NCI-H2196 (cell line): ENCODE measurements at regions not wholly inside any gene's neighbourhood (a gene's known extent, or its start where the extent isn't known, plus 50 kb on each side); places are given as distances from the start of the nearest gene placed in this dataset.
A peak's percentile ranks its signal among the peaks of the same experiment; 100 is the strongest.

Source experiments
- DNase-seq: peaks from one replicate; lab custom pipeline; 2025; ENCODE audit not compliant: unreplicated experiment; lab: John Stamatoyannopoulos, UW

DNA sequence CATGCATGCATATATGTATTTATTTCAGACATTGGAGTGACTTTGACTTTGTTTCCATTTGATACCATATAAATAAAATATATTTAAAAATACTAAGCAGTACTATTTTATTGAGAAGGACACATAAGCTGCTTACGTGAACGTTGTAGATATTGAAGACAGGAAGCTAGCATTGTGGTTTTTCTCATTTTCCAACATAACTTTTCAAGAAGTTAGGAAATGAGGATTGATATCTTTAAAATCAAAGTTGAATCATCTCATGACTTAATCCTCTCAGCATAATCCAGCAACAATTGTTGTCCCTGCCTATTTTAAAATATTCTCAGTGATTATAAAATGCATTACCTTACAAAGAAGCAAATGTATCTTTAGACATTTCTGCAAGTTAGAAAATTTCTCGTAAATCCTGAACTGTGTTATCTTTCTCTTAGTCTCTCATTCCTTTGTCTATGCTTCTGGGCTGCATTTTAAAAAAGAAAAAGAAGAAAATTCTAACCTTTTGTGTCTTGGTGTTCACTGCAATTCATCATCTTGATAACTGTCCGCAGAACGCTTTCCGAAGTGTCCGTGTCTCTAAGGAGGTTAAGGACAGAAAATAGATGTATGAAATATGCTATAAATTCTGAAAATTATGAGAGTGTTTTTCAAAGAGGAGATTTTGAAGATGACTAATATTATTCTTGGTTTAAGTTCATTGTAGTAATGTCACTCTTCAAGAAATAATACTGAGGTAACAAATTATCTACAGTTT lies 1089.9 kb upstream of the CDH6 start:
- no peak for DNase-seq

GRCh38 chr5:30103052-30103451 lies 1090.4 kb upstream of the CDH6 start:
- no peak for DNase-seq

- DNase-seq = no peak
Measured at GRCh38 chr5:30102185-30102584, 1091.3 kb upstream of the CDH6 start.

DNA sequence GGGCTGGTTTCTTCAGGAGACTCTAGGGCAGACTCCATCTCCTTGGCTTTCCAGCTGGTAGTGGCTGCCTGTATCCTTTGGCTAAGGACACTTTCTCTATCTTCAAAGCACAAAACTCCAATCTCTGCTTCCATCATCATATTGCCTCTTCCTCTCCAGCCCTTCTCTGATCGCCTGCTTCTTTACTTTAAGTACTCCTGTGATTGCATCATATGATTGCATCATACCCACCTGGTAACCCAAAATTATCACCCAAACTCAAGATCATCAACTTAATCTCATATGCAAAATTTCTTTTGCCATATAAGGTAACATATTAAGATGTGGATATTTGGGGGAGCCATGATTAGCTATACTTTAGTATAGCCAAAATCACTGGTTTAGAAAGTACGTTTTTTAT lies 1092.6 kb upstream of the CDH6 start:
- DNase-seq = no peak

DNA sequence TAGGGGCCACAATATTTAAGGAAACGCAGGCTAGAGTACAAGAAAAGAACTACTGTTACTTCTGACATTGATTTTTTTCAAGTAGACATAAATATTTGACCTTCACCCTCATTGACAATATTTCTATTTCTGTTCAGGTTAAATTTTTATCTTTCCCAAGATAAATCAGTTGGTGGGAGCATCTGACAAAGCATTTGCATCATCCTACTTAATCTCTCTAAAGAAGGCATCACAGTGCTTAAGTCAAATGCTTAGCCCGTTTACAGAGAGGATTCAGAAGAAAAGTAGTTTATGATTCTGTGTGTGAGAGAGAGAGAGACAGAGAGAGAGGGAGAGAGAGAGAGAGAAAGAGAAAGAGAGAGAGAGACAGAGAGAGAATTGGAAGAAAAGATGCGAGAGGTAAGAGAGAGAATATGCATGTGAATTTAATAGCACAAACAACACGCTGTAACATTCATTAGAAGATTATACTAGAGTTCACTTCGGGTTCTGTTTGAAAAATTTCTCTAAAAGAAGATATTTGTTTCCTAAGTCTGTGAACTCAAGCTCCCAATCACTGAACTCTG lies 1093.3 kb upstream of the CDH6 start:
- DNase-seq = no peak

DNA sequence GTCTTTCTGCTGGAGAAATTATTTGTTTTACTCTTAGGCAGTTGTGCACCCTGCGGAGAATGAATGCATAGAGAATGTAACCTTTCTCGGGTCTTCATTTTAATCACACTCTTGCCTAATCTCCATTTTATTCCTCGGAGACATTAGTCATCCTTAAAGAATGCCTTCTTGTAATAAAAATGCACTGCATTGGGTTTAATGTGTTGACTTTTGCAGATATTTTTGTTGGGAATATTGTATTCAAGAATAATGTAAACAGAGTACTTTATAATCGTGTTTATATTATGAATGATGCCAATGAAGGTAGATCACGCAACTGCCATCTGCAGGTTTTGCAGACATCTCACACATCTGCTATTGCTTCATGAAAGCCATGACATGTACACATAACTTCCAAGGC lies 1093.9 kb upstream of the CDH6 start:
- no peak for DNase-seq

DNA sequence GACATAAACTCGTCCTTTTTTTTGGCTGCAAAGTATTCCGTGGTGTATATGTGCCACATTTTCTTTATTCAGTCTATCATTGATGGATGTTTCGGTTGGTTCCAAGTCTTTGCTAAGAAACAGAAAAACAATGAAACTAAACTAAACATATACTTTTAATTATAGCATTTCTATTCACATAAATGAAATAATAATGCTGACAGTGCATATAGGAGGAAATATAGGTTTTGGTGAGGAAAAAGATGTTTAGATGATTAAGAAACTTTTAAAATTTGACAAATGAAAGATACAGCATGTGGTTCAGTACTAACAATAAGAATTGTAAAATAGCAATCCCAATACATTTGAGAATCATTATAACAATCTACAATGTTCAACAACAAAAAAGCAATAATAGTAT lies 1094.5 kb upstream of the CDH6 start:
- DNase-seq = no peak

DNA sequence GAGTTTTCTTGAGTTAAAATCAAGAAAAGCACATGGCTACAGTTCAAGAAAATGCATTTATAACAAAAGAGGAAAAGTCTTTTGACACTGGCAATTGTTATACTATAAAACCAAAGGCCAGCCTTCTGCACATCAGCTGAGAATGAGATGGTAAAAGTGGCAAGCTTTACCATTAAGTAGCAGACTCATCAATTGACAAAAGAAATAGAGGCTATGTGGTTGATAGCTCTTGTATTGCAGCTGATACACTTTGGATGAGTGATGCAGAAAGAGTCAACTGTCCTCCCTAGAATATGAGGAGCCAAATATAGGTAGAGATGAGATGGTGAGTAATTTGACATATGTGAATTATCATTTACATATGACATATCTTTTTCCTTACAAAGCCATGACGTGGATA lies 1100.9 kb upstream of the CDH6 start:
- no peak for DNase-seq

- no peak for DNase-seq
Measured at GRCh38 chr5:30069441-30070263, 1123.8 kb upstream of the CDH6 start.

- no peak for DNase-seq
Measured at GRCh38 chr5:30063503-30063902, 1130.0 kb upstream of the CDH6 start.

DNA sequence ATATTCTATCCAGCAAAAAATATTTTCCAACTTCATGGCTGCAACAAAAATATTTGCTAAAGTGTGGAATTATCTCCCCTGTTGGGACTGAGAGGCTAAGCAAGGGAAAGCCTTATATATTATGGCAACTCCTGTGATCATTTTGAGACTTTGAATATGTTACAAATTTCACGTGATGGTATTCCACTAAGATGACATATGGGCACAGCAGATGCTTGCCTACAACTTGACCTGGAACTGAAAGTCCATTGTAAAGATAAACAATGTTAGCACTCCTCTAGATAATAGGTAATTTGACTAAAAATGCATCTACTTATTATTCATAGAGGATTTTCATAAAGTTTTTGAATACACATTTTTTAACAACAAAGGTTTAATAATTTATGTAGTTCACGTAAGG lies 1141.5 kb upstream of the CDH6 start:
- no peak for DNase-seq

- DNase-seq = no peak
Measured at GRCh38 chr5:30050056-30050815, 1143.2 kb upstream of the CDH6 start.

DNA sequence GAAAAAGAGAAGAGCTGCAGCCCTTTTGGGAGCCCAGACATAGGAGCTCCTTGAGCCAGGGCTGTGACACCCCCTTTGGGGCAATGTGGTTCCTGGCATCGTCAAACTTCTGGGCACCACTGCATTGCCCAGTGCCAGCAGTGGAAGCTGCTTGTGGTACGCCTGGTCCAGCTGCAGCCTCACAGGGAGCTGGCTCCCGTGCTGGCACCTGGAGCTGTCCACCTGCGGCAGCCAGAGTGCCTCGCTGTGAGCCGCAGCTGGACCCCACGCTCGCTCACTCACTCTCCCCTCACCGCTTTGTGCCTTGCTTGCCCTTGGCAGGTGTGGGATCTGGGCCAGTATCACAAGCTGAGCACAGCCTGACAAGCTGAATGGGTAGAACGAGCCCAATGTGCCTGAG lies 1150.8 kb upstream of the CDH6 start:
- no peak for DNase-seq

DNA sequence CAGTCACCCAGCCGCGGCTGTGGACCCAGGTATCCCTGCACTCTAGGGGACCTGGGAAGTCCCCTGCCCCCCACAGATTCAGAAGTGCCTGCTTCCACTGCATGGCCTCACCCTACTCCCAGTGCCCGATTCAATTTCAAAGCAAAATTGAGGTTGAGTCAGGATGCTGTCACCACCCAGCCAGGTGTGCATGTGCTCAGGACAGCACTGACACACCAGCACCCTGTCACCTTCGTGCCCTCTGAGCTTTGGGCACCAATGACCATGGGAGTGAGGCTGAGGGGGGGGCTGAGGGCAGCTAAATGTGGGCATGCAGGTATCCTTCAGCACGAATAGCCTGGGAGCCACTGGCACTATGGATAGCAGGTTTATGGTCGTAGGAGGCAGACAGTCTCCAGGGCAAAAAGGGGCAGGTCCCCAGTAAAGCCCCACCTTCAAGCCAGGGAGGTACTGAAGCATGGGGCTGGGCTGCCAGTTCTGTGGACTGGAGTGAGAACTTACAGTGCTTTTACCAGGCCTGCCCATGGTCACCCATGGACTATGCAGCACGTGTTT lies 1151.6 kb upstream of the CDH6 start:
- no peak for DNase-seq

DNA sequence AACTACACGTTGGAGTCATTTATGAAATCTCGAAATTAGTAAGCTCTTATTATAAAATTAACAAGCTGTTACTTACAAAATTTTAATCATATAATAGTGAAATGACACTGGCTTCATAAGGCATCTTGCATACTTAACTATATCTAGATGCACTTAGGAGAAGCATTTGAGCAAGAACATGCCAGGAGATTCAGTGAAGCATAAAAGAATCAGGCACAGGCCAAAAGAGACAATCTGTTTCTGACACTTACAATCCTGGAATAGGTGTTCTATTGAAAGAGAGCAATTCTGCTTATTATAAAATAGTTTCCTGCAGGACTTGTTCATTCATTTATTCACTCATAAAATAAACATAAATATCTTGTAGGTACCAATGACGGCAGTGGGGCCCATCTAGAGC lies 1152.2 kb upstream of the CDH6 start:
- no peak for DNase-seq

GRCh38 chr5:30040488-30041118 lies 1152.9 kb upstream of the CDH6 start:
- peak; percentile 62 for DNase-seq

- no peak for DNase-seq
Measured at GRCh38 chr5:30039379-30039778, 1154.1 kb upstream of the CDH6 start.

GRCh38 chr5:30034870-30035269 lies 1158.6 kb upstream of the CDH6 start:
- no peak for DNase-seq

GRCh38 chr5:30030101-30030500 lies 1163.4 kb upstream of the CDH6 start:
- DNase-seq = no peak

DNA sequence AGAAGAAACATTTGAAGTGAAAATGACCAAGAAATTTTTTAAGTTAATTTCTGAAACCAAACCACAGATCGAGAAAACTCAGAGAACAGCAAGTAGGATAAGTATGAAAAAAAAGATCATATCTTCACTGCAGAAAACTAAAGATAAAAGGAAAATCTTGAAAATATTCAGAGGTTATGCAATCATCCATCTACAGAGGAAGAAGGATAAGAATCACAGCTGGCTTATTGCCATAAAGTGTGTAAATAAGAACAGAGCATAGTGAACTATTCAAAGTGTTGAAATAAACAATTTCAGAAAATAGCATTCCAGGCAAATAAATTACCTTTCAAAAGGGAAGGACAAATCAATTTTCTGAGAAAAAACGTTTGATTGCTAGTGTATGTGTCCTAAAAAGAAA lies 1191.7 kb upstream of the CDH6 start:
- DNase-seq = no peak

DNA sequence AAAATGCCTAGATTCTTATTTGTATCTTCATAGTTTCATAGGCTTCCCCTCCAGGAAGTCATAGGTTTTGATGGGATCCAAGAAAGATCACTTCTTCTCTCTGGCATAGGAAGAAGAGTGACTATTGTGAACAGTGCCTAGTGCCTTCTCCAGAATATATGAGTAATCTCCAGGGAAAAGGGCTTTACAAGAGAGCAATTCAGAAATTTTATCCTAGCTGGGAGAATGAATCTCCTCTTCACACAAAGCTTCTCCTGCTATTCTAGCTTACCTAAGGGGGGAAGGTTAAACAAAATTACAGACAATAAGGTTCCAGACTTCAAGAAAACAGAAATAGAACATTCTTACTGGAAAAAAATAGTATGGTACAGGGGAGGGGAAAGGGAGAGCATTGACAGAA lies 1193.3 kb upstream of the CDH6 start:
- no peak for DNase-seq
